HG02943 (cell line): ENCODE measurements at regions not wholly inside any gene's neighbourhood (a gene's known extent, or its start where the extent isn't known, plus 50 kb on each side); places are given as distances from the start of the nearest gene placed in this dataset.

Experiments
- ATAC-seq: cut with Tn5 transposase; IDR thresholded peaks from one replicate; pipeline ENCODE4 v1.9.1; 2021; ENCODE audit warnings: mild to moderate bottlenecking, low read depth, moderate library complexity; ENCODE audit not compliant: unreplicated experiment

DNA sequence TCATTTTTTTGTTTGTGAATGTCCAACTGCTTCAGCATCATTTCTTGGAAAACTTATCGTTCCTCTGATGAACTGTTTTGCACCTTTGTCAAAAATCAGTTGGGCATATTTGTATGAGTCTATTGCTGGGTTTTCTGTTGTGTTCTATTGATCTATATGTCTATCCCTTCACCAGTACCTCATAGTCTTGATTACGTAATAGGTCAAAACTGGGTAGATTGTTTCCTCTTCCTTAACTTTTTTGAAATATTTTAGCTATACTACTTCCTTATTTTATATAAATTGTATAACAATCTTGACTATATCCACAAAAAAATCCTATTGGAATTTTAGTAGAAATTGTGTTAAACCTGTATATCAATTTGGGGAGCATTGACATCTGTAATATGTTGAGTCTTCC lies 104.1 kb upstream of the PALS2 start:
- ATAC-seq: no peak

DNA sequence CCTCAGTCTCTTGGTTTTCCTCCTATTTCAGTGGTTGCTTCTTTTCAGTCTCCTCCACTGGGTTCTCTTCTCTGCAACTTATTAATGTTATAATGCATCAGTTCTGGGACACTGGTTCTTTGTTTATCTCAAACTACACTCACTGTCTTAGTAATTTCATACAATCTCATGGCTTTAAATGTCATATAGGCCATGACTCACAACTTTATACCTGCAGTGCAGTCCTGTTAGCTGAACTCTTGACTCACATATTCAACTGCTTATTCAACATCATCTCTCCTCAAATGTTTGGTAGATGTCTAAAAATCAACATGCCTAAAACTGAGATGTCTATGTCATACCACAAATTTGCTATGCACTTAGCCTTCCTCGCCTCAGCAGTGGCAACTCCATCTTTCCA lies 101.2 kb upstream of the PALS2 start:
- no peak for ATAC-seq

- no peak for ATAC-seq
Measured at GRCh38 chr7:24475166-24475961, 97.9 kb upstream of the PALS2 start.

GRCh38 chr7:24476227-24476626 lies 97.0 kb upstream of the PALS2 start:
- ATAC-seq: no peak

DNA sequence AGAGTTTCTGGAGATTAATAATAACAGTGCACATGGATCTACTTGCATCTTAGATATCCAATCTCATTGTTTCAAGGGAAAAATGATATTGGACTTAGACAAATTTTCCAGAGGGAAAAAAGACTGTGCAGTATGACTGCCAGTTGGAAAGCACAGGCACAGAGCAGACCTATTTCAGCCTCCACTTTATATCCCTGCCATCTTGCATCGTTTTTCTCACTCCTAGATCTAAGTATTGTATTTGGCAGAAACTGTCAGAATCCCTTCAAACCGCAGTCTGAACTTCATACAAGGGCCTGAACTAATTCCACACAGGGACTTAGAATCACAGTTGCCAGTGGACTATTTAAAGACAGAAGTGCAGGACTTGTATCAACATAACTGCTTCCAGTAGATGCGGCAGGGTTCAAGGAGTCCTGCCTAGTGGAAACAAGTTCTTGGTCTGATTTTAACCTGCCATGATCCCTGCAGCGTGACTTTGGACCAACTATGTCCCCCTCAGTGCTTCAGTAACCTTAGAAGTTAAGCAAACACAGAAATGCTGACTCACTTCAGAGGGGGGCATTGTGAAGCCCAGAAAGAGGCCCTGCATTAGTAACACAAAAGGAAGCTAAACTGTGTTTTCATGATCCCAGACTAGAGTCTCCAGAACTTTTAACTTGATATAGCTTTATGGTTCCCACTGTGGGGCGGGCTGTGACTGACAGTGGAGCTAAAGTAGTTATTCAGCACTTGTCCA lies 95.7 kb upstream of the PALS2 start:
- no peak for ATAC-seq

GRCh38 chr7:24478137-24478655 lies 95.1 kb upstream of the PALS2 start:
- ATAC-seq: no peak

DNA sequence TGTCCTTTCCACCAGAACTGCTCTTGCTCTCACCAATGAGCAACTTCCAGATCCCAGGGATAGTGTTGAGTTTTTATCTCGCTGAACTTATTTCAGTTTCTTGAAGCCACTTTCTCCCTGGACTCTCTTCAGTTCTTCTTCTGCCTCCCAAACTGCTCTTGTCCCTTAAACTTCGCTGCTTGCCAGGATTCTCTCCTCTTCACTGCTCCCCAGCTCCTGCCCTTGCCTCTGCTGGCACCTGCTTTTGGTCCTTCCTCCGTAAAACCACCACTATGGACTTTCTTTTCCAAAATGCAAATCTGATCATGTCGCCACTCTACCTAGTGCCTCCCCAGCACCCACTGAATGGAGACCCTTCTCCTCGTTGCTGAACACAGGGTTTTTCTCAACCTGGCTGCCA lies 92.8 kb upstream of the PALS2 start:
- no peak for ATAC-seq

DNA sequence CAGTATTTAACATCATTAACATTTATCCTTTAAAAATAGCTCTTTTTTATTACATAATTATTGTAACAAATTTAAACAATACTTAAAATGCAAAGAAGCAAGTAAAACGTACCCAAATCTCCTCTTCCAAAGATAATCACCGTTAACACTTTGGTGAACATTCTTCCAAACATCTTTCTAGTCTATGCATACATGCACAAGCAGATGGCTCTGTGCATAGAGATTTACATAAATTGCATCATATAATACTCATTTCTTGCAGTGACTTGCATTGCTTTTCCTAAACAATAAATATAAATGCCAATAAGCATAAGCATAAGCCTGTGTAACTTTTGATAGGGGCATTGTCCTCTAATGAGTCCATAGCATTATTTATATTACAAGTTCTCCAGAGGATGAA lies 89.4 kb upstream of the PALS2 start:
- ATAC-seq: no peak

DNA sequence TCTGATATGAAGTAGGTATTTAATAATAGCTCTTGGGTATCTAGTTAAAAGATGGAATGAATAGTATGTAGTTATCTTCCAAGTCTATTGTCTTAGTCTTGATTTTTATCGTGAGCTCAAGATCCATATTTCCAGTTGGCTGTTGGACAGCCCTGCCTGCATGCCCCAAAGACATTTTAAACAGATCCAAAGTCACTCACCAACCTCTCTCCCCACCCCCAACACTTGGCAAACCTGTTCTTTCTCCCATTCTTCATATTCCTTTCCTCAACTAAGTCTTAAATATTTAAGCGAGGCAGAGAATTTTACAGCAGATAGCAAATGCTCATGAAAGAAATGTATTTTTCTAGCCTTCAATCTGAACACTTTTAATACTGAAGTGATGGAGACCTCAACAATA lies 80.7 kb upstream of the PALS2 start:
- ATAC-seq: no peak

GRCh38 chr7:24494832-24495231 lies 78.4 kb upstream of the PALS2 start:
- no peak for ATAC-seq

DNA sequence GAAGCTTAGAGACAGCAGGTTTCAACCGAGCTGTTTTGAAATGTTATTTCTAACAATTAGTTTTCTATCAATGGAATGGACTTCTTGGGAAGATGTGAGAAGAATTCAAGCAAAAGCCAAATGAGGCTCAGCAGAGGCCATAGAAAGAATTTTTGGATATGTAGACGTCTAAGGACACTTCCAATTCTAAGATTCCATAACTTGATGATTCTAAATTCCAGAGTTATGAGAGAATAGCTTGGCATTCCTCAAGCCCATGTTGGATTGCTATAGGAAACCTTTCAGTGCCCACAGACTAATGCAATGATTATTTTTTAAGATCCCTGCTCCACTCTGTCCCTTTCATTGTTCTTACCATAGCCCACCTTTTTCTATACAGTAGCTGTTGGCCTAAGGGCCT lies 77.2 kb upstream of the PALS2 start:
- no peak for ATAC-seq

DNA sequence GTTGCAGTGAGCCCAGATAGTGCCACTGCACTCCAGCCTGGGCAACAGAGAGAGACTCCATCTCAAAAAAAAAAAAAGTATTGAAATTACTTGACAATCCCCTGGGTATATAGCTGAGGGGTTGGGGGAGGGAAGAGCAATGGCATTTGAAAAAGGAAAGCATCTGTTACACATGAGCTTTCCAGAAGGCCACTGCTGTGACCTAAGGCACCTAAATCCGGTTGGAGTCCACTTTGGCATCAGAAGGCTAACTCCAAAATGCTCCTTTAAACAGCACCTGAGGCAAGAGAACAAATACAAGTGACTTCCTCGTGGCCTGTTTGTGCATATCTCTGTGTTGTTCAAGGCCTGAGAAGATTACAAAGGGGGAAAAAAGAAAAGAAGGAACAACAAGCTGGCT lies 74.8 kb upstream of the PALS2 start:
- ATAC-seq: no peak

- no peak for ATAC-seq
Measured at GRCh38 chr7:24499871-24500270, 73.4 kb upstream of the PALS2 start.

- no peak for ATAC-seq
Measured at GRCh38 chr7:24500599-24500998, 72.7 kb upstream of the PALS2 start.

- no peak for ATAC-seq
Measured at GRCh38 chr7:24501009-24501408, 72.2 kb upstream of the PALS2 start.

DNA sequence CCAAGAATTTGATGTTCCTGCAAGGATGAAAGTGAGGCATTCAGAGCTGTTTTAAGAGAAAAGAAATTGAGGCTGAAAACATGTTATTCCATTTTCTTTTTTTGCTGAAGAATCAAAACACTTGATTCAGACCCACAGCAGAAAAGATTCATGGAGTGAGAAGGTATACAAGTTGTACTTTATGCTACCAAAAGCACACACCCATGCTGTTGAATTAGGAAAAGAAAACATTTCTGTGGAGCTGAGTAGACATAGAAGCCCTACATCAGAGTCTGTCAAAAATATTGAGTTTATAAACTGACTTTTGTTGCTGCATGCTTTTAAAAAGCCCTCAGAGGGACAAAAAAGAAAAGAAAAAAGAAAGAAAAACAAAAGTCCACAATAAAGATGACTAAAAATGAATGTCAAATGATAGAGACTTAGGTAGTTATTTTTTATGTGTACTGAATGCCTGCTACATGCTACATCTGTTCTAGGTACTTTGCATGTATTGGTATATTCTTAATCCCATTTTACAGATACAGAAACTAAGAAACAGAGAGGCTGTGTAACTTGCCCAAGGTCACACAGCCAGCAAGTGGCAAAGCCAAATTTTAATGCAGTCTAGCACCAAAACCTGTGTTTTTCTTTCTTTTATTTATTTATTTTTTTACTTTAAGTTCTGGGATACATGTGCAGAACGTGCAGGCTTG lies 71.7 kb upstream of the PALS2 start:
- ATAC-seq: no peak

DNA sequence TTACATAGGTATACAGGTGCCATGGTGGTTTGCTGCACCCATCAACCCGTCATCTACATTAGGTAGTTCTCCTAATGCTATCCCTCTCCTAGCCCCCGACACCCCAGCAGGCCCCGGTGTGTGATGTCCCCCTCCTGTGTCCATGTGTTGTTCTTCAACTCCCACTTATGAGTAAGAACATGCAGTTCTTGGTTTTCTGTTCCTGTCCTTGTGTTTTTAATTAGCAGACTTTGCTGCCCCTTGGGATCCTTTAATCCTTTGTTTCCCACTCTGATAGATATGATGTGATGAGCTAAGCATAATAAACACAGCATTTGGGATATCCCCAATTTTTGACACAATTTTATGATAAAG lies 71.1 kb upstream of the PALS2 start:
- ATAC-seq: no peak

GRCh38 chr7:24503506-24503905 lies 69.7 kb upstream of the PALS2 start:
- no peak for ATAC-seq

GRCh38 chr7:24504040-24504439 lies 69.2 kb upstream of the PALS2 start:
- no peak for ATAC-seq

- no peak for ATAC-seq
Measured at GRCh38 chr7:24504836-24505235, 68.4 kb upstream of the PALS2 start.

DNA sequence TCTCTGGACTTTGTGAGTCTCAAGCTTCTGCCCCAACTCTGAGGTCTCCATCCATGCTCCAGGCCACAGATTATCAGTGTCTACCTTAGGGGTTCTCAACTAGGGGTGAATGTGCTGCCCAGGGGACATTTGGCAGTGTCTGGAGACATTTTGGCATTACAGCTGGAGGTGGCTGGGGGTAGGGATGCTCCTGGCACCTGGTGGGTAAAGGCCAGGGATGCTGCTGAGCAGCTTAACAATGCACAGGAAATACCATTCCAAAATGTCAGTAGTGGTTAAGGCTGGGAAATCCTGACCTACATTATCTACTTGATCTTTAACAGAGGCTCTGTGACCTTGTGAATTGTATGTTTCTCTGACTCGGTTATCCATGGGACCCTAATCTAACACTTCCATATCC lies 67.3 kb upstream of the PALS2 start:
- no peak for ATAC-seq
